Panc1 (cell line): ENCODE measurements at regions not wholly inside any gene's neighbourhood (a gene's known extent, or its start where the extent isn't known, plus 50 kb on each side); places are given as distances from the start of the nearest gene placed in this dataset.

Experiments used
- ATAC-seq: fragments of 200-7000 bp; cut with Tn5 transposase; 2 replicates; pipeline ENCODE4 v1.9.1; 2020; ENCODE audit warnings: mild to moderate bottlenecking, moderate library complexity
- BruUV-seq: library from RNA; stranded (reverse); fragments of 400-500 nt; replicated peaks from 2 replicates; lab custom pipeline; 2021; lab: Mats Ljungman, UMichigan
- CTCF ChIA-PET: fragments of 300-600 bp; sonication (Branson Sonifier 250); formaldehyde crosslinking; loops from one replicate; lab custom pipeline; 2022; ENCODE audit warnings: antibody characterized with exemption; lab: Charles Lee
- POLR2A ChIA-PET: fragments of 300-600 bp; sonication (Branson Sonifier 250); formaldehyde crosslinking; loops from one replicate; lab custom pipeline; 2022; ENCODE audit warnings: antibody characterized with exemption; lab: Charles Lee
- DNase-seq: peaks from one replicate; pipeline ENCODE4 v3.0.0-alpha.2; 2010; ENCODE audit warnings: low read depth, low spot score
- H3K27ac ChIP-seq: 2 replicates; pipeline ENCODE4 v1.5.1; 2011; ENCODE audit warnings: mild to moderate bottlenecking, low read length, inconsistent platforms
- H3K27me3 ChIP-seq: fragments of 200-500 bp; sonication (Bioruptor generic); 2 replicates; pipeline ENCODE4 v1.6.0; 2014; ENCODE audit warnings: low read length, inconsistent platforms; ENCODE audit not compliant: control insufficient read depth, insufficient read depth
- H3K36me3 ChIP-seq: fragments of 200-500 bp; sonication (Bioruptor generic); 2 replicates; pipeline ENCODE4 v1.5.1; 2014; ENCODE audit warnings: inconsistent platforms, mild to moderate bottlenecking, low read length, moderate library complexity; ENCODE audit not compliant: control insufficient read depth, insufficient read depth
- H3K4me1 ChIP-seq: 2 replicates; pipeline ENCODE4 v1.5.1; 2011; ENCODE audit warnings: inconsistent platforms, mild to moderate bottlenecking, low read length, moderate library complexity; ENCODE audit not compliant: control insufficient read depth, insufficient read depth
- H3K4me3 ChIP-seq, 2 experiments: 2 replicates each; pipeline ENCODE4 v1.5.1; 2011 to 2012; ENCODE audit warnings: low read depth in 2 of 2, low read length in 2 of 2, mild to moderate bottlenecking in 2 of 2, inconsistent platforms in 1 of 2, moderate library complexity in 1 of 2
- H3K9me3 ChIP-seq: fragments of 200-500 bp; sonication (Bioruptor generic); 2 replicates; pipeline ENCODE4 v1.5.1; 2014; ENCODE audit warnings: low read depth, mild to moderate bottlenecking, inconsistent platforms, low read length, moderate library complexity; ENCODE audit not compliant: control insufficient read depth, insufficient read depth
- CTCF ChIP-seq: fragments of 450-650 bp; IDR thresholded peaks from 2 replicates; pipeline ENCODE4 v1.5.1; 2017; ENCODE audit warnings: mild to moderate bottlenecking
- POLR2AphosphoS5 ChIP-seq: IDR thresholded peaks from 2 replicates; pipeline ENCODE4 v1.6.1; 2012; ENCODE audit warnings: mild to moderate bottlenecking, low read depth, low read length, moderate library complexity
- SIN3A ChIP-seq: IDR thresholded peaks from 2 replicates; pipeline ENCODE4 v1.6.1; 2012; ENCODE audit warnings: low read depth, mild to moderate bottlenecking, low read length, moderate library complexity, borderline replicate concordance; ENCODE audit not compliant: insufficient read depth
- TCF7L2 ChIP-seq: IDR thresholded peaks from 2 replicates; pipeline ENCODE4 v1.6.1; 2011; ENCODE audit warnings: mild to moderate bottlenecking, low read depth, low read length, inconsistent platforms
- in situ Hi-C: cut with HindIII; loops from 2 replicates; pipeline ENCODE4 v1.10.0; 2016; ENCODE audit warnings: low sequenced_read_pairs, low pct_unique_long_range_greater_than_20kb
- intact Hi-C: fragments of 100-400 bp; cut with micrococcal nuclease; formaldehyde crosslinking; loops from one replicate; pipeline ENCODE4 v1.10.0; 2022; ENCODE audit not compliant: unreplicated experiment
- TF ChIP-seq, protein P1 (sequence below), 2 experiments: IDR thresholded peaks; 2 replicates each; pipeline ENCODE4 v1.6.1; 2011 to 2012; ENCODE audit warnings: low read depth in 2 of 2, control low read depth in 1 of 2, low read length in 1 of 2, mild to moderate bottlenecking in 1 of 2, moderate library complexity in 1 of 2; ENCODE audit not compliant: insufficient read depth in 1 of 2

- Histone ChIP-seq H3K27ac (no peak overlapping the region), H3K9me3 (no peaks in the 10 kb centered on the region), H3K4me3 (no peak overlapping the region), H3K4me1 (no peaks in the 10 kb centered on the region), H3K36me3 (no peaks in the 10 kb centered on the region), H3K27me3 (no peaks in the 10 kb centered on the region)
- CTCF ChIA-PET, result no interaction called here
- ATAC-seq (no peak), DNase-seq (no peak)
- intact Hi-C loops, result no loop called here
- in situ Hi-C loops, result no loop called here
- no peak for TF ChIP-seq CTCF
- TF ChIP-seq TCF7L2, result no peak
- TF ChIP-seq POLR2AphosphoS5, result no peak
- TF ChIP-seq, protein P1, sequence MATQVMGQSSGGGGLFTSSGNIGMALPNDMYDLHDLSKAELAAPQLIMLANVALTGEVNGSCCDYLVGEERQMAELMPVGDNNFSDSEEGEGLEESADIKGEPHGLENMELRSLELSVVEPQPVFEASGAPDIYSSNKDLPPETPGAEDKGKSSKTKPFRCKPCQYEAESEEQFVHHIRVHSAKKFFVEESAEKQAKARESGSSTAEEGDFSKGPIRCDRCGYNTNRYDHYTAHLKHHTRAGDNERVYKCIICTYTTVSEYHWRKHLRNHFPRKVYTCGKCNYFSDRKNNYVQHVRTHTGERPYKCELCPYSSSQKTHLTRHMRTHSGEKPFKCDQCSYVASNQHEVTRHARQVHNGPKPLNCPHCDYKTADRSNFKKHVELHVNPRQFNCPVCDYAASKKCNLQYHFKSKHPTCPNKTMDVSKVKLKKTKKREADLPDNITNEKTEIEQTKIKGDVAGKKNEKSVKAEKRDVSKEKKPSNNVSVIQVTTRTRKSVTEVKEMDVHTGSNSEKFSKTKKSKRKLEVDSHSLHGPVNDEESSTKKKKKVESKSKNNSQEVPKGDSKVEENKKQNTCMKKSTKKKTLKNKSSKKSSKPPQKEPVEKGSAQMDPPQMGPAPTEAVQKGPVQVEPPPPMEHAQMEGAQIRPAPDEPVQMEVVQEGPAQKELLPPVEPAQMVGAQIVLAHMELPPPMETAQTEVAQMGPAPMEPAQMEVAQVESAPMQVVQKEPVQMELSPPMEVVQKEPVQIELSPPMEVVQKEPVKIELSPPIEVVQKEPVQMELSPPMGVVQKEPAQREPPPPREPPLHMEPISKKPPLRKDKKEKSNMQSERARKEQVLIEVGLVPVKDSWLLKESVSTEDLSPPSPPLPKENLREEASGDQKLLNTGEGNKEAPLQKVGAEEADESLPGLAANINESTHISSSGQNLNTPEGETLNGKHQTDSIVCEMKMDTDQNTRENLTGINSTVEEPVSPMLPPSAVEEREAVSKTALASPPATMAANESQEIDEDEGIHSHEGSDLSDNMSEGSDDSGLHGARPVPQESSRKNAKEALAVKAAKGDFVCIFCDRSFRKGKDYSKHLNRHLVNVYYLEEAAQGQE (IDR thresholded peaks at IDR 0.05; ENCODE audit: insufficient read depth in 1 of 2, low read depth in 2 of 2, low read length in 1 of 2), result no peak
- TF ChIP-seq SIN3A, result no peak
- POLR2A ChIA-PET, result no interaction called here
- BruUV-seq, result no TSS peak
Measured at GRCh38 chrX:42524379-42524778, 253.6 kb downstream of the PPP1R2C start.

DNA sequence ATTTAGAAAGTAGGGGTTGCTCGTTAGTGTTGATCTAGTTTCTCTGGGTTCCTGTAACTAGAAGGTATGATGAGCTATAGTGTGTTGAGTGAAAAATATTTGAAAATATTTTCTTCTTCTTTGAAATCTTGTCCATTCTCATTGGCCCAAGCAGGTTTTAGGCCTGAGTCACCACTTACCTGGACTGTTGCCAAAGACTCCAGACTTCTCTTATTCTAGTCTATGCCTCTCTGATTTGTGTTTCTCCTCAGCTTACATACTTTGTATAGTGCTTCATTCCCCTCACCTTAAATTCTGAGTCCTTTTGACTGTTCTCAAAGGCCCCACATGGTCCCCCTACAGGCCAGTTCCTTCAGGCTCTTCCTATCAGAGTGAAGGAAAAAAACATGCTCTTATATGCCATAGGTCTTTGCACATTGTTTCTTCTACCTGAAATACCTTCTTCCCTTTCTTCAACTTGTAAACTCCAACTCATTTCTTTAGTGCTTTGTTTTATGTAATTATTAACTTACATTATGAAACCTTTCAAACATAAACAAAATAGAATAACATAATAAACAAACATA, 258.2 kb downstream of the PPP1R2C start:
- Histone ChIP-seq H3K4me1 (no peaks in the 10 kb centered on the region), H3K9me3 (no peaks in the 10 kb centered on the region), H3K36me3 (no peaks in the 10 kb centered on the region), H3K27me3 (no peaks in the 10 kb centered on the region), H3K4me3 (no peak overlapping the region), H3K27ac (no peak overlapping the region)
- BruUV-seq, result no TSS peak
- TF ChIP-seq, protein P1 (IDR thresholded peaks at IDR 0.05; ENCODE audit: insufficient read depth in 1 of 2, low read depth in 2 of 2, low read length in 1 of 2), result no peak
- TF ChIP-seq SIN3A, result no peak
- no peak for TF ChIP-seq POLR2AphosphoS5
- no peak; the same call in 1 of the 2 replicates for TF ChIP-seq CTCF
- TF ChIP-seq TCF7L2, result no peak
- ATAC-seq, result no peak
- in situ Hi-C loops, result no loop called here
- intact Hi-C loops, result no loop called here
- POLR2A ChIA-PET, result no interaction called here
- CTCF ChIA-PET, result no interaction called here
- DNase-seq, result no peak
